Brain microvascular endothelial cell (primary cell): ENCODE measurements at regions not wholly inside any gene's neighbourhood (a gene's known extent, or its start where the extent isn't known, plus 50 kb on each side); places are given as distances from the start of the nearest gene placed in this dataset.

Experiments
- DNase-seq: peaks from one replicate; pipeline ENCODE4 v3.0.0-alpha.2; 2020
- H3K27ac ChIP-seq: fragments of 250-450 bp; sonication (Bioruptor Pico); 2 replicates; pipeline ENCODE4 v1.5.1; 2020; ENCODE audit warnings: mild to moderate bottlenecking, moderate library complexity
- H3K27me3 ChIP-seq: fragments of 250-450 bp; sonication (Bioruptor Pico); replicated peaks from 2 replicates; pipeline ENCODE4 v1.5.1; 2020; ENCODE audit warnings: mild to moderate bottlenecking
- H3K36me3 ChIP-seq: fragments of 250-450 bp; sonication (Bioruptor Pico); replicated peaks from 2 replicates; pipeline ENCODE4 v1.5.1; 2020; ENCODE audit warnings: mild to moderate bottlenecking
- H3K4me3 ChIP-seq: 2 replicates; pipeline ENCODE4 v1.5.1; 2011; ENCODE audit warnings: low read depth, mild to moderate bottlenecking, control low read depth, low read length, moderate library complexity
- CTCF ChIP-seq: IDR thresholded peaks from 2 replicates; pipeline ENCODE4 v1.5.1; 2011; ENCODE audit warnings: low read depth, mild to moderate bottlenecking, moderate library complexity, low read length, control low read depth, inconsistent platforms; ENCODE audit errors: missing control alignments
- in situ Hi-C: cut with HindIII; loops from 2 replicates; pipeline ENCODE4 v1.10.0; 2017; ENCODE audit warnings: low sequenced_read_pairs, low pct_ligation_motif_present

DNA sequence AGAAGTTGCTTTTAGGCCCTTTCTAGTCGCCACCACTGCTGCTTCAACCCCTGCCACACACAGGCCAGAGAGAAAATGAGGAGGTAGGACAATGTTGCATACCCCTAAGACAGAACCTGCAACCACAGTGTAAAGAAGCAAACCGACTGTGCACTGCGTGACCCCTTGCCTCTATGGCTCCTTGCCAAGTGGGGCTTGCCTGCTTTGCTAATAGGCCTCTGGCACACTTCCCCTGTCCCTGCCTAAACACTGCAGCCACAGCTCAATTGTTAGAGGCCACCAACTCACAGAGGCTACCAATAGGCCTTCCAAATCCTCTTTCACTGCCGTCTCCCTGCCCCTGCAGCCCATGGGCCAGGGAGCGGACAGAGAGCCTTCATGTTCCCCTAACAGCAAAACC lies 280.1 kb downstream of the CDH10 start:
- DNase-seq, result no peak
- TF ChIP-seq CTCF, result no peak
- no peak overlapping the region for H3K4me3 ChIP-seq
- no peaks in the 10 kb centered on the region for H3K36me3 ChIP-seq
- in situ Hi-C loops, result no loop called here
- H3K27ac ChIP-seq, result no peak overlapping the region
- no peaks in the 10 kb centered on the region for H3K27me3 ChIP-seq

DNA sequence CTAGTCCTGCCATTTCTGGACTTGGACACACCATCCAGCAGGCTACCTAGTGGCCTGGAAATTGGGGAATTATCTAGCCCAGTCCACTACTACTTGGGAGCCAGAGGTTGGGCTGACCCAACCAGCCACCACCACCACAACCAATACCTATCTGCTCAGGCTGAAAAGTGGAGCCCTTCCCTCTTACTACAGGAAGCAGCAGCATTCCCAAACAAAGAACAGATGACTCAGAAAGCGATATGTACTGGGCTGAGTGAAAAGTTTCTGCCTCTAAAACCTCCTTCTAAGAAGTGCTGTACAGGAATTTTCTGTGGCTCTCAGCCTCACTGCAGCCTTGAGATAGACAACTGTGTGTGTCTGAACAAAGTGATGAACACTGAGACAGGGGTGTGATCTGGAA lies 279.4 kb downstream of the CDH10 start:
- H3K27me3 ChIP-seq, result no peaks in the 10 kb centered on the region
- TF ChIP-seq CTCF, result no peak
- in situ Hi-C loops, result no loop called here
- DNase-seq, result no peak
- no peak overlapping the region for H3K4me3 ChIP-seq
- H3K27ac ChIP-seq, result no peak overlapping the region
- no peaks in the 10 kb centered on the region for H3K36me3 ChIP-seq

DNA sequence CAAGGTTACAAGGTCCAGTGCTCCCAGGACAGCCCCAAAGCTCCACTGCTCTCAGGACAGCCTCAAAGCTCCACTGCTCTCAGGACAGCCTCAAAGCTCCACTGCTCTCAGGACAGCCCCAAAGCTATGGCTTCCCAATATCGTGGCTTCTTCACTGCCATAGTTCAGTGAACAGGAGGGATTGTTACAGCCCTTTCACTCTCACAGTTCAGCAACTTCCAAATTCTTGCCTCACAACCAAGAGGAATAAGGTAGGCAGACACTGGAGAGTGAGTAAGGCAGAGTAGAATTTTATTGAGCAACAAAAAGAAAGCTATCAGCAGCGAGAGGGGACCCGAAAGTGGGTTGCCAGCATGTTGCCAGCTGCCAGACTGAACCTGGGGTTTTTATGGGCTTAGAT lies 277.6 kb downstream of the CDH10 start:
- H3K36me3 ChIP-seq, result no peaks in the 10 kb centered on the region
- in situ Hi-C loops, result no loop called here
- no peak for TF ChIP-seq CTCF
- H3K27ac ChIP-seq, result no peak overlapping the region
- no peak overlapping the region for H3K4me3 ChIP-seq
- no peaks in the 10 kb centered on the region for H3K27me3 ChIP-seq
- no peak for DNase-seq

DNA sequence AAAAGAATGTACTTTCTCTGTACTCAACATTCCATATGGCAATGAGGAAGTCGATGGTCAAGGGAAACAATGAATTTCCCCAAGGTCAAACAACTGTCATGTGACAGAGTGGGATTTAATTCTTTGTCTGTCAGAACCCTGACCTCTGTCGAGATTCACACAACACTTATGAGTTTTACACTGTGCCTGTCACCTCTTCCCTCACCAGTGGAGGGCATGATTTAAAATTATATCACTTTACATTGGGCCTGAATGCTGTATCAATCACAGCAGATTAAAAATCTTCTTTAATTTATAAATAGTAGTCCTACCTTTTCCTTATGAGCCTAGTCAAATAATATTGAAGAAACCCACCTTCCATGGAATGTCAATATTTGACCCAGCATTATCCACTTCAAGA lies 276.7 kb downstream of the CDH10 start:
- H3K4me3 ChIP-seq, result no peak overlapping the region
- no peak for DNase-seq
- in situ Hi-C loops, result no loop called here
- H3K36me3 ChIP-seq, result no peaks in the 10 kb centered on the region
- no peak overlapping the region for H3K27ac ChIP-seq
- no peaks in the 10 kb centered on the region for H3K27me3 ChIP-seq
- no peak for TF ChIP-seq CTCF

DNA sequence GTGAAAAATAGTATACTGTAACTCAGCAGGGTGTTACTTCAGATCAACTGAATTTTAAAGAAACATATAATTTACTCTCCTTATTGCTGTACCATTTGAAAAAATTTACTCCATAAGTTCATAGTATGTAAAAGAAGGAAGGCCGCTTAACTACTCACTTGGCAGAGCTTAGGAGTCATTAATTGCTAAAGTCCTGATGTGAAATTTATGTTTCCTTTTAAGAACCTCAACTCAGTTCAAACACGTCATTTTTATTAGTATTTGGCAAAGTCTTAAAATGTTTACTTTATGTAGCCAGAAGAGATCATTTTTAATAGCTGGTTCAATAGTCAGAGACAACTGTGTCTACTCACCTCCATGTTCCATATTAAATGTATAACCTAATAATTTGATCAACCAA lies 268.6 kb downstream of the CDH10 start:
- Histone ChIP-seq H3K36me3 (no peaks in the 10 kb centered on the region), H3K4me3 (no peak overlapping the region), H3K27ac (no peak overlapping the region), H3K27me3 (no peaks in the 10 kb centered on the region)
- in situ Hi-C loops, result no loop called here
- DNase-seq, result no peak
- no peak for TF ChIP-seq CTCF

DNA sequence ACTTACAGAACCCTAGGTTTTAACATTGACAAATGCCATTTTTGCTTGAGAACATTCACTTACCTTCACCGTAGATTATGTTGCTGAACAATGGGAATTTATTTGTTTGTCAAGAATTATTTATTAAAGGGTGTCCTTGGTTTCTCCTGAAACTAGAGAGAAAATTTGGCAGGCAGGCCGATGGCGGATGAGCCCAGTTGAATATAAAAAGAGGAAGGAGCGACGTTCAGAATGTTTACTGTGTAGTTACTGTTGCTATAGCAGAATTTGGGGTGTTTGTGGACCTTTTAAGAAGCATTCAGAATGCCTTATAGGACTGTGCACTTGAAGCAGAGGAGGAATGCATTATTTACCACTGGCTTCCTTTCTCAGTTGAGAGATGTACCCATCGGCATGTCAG lies 268.2 kb downstream of the CDH10 start:
- no peak overlapping the region for H3K4me3 ChIP-seq
- DNase-seq, result no peak
- no peaks in the 10 kb centered on the region for H3K36me3 ChIP-seq
- in situ Hi-C loops, result no loop called here
- TF ChIP-seq CTCF, result no peak
- H3K27ac ChIP-seq, result no peak overlapping the region
- H3K27me3 ChIP-seq, result no peaks in the 10 kb centered on the region
